ENCODE measurements at regions not wholly inside any gene's neighbourhood (a gene's known extent, or its start where the extent isn't known, plus 50 kb on each side); places are given as distances from the start of the nearest gene placed in this dataset.

DNA sequence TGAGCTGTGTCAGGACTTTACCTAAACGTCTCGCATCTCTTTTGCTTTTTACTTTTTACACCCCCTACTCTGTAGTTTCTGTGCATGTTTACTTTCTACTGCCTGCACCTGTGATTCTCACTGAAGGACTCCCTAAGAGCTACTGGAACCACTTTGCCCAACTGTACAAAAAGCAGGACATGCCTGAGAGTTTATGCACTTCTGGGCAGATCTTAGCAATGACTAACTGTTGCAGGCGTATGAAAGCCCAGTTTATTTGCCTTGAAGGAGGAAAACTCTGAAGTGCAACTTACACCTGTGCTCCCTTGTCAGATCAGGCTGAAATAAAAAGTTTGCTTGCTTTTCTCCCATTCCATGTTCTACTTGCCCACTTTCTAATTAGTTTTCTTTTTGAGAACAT, 467.0 kb upstream of the USP24 start:
- no peak for ATAC-seq
- intact Hi-C loops (cut with DNase I): no loop called here
- DNase-seq (ENCODE audit: missing footprints): no peak

DNA sequence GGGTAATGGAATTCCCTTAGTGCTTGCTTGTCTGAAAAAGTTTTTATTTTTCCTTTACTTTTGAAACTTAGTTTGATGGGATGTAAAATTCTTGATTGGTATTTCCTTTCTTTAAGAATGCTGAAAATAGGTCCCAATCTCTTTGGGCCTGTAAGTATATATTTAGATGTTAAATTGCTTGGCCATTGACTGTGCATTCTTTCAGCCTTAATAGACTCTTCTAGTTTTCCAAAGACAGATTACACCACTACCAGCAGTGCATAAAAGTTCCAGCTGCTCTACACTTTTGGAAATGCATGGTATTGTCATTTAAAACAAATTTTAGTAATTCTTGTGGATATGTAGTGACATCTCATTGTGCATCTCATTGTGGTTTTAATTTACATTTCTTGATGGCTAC, 464.8 kb upstream of the USP24 start:
- ATAC-seq (no peak), DNase-seq (ENCODE audit: missing footprints) (no peak)
- intact Hi-C loops (cut with DNase I): no loop called here

DNA sequence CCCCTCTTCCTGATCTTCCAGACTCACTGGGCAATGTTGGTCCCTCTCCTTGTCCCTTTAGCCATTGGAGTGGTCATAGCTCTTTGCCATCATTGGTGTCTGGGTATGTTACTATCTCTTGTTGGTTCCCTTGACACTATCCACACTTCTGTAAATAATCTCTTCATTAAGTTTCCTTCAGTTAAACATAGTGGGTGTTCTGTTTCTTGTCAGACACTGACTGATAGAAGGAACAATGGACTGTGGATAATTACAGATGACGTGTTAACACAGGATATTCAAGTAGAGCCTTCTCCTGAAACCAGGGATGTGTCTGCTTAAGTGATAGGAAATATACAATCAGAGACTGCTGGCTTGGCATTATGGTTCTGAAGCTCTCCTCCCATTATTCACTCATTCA, 458.3 kb upstream of the USP24 start:
- intact Hi-C loops (cut with DNase I): no loop called here
- no peak for ATAC-seq
- no peak for DNase-seq (ENCODE audit: missing footprints)

DNA sequence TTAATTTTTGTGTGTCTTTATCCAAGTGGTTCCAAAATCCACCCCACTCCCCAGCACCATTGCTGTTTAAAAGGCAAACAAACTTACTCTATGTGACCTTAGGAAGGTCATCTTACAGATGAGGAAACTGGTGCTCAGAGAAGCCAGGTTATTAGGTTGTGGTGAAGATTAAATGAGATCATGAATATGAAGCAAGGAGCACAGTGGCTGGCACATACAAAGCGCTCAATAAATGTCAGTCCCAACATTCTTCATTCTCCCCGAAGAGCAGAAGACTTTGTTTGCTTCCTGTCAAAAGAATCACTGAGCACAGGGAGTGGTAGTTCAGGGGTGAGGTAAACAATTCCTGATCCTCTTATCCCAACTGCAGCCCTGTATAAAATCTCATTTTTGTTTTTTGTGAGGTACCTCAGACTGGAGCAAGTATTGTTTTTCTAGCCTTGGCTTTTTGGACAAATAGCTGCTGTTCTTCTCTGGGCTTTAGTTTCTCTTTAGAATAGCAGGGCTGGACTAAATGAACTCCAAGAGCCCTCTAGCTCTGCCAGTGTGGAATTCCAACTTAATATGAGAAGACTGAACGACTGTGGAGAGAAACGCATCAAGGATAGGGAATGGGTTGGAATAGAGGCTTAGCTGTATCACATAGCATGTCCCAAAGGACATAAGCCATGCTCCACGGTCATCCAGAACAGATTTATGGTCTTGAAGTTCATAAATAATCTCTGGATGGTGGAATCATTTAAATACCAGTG, 455.3 kb upstream of the USP24 start:
- ATAC-seq: peak; percentile 4
- DNase-seq (ENCODE audit: missing footprints): no peak
- intact Hi-C loops (cut with DNase I): no loop called here

DNA sequence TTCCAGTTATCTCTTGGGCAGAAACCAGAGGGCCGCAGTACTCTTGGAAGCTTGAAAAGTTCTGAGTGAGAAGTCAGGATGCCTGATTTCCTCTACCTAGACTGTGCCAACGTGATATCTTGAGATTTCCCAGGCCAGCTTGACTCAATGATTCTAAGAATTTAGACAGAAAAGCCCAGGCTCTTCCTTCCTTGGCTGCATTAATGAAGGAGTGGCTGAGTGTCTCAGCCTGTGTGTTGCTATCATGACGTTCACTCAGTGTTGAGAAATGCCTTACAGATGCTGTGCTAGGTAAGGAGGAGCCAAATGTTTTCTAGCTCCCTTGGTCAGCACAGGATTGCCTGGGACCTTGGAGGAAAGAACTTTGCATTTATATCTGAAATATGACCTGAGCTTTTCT, 454.1 kb upstream of the USP24 start:
- intact Hi-C loops (cut with DNase I): no loop called here
- no peak for DNase-seq (ENCODE audit: missing footprints)
- peak; percentile 95 for ATAC-seq

DNA sequence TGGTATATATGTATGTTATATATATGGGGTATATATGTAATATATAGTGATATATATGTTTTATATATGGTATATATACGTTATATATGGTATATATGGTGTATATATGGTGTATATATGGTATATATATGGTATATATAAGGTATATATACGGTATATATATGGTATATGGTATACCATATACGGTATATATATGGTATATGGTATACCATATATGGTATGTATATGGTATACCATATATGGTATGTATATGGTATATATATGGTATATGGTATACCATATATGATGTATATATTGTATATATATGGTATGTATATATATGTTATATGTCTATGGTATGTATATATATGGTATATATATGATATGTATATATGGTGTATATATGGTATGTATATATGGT, 447.7 kb upstream of the USP24 start:
- ATAC-seq: no peak
- intact Hi-C loops (cut with DNase I): no loop called here

DNA sequence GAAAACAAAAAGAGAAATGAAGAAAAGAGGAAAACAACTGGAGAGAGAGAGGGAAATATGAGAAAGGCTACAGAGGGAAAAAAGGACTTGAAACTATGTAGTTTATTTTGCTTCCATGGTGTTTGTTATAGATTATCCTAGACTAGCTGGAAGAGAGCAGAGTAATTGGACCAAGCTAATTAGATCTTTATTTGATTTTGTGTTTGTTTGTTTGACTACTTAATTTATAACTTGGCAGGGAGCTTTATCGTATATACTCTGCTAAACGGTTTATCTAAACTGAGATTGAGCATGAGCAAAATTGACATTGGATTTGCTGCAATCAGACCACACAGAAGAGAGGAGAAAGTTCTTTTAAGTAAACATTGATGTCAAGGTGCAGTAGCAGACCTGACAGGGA, 443.8 kb upstream of the USP24 start:
- DNase-seq (ENCODE audit: missing footprints) (no peak), ATAC-seq (no peak)
- intact Hi-C loops (cut with DNase I): no loop called here

More for the DNA sequence above, 447.7 kb upstream of the USP24 start:
- no peak for DNase-seq (ENCODE audit: missing footprints)

DNA sequence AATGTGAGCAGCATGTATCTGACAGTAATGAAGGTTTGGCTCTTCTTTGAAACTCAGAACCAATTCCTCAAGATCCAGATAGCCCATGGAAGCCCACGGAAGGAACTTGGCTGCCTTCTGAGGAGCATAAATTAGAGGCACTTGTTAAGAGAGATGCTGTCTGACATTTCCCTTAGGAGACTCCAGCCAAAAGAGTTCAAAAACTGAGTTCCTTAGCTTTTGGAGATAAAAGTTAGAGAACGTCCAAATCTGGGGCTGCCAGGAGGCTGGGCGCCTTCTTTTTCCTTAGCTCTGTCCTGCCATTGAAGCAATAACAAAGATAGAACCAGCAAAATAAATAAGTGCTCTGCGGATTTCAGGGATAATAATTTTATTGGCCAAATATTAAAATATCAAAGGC, 439.6 kb upstream of the USP24 start:
- ATAC-seq (peak; percentile 44), DNase-seq (ENCODE audit: missing footprints) (no peak)
- intact Hi-C loops (cut with DNase I): no loop called here

DNA sequence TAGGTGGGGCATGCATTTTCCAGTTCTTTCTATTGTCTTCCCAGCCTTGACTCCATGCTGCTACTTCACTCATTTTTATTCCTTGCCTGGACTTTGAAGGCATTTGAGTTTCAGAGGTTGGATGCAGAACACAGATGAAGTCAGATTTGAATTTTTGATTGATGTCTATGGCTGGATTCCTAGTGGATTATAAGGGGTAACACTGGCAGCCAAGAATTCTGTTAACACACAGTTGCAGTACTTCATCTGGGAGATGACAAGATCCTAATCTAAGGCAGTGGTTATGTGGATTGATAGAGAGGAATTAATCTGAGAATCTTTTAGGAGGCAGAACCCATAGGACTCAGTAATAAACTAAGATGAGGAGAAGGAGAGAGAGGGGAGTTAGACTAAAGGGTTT, 439.0 kb upstream of the USP24 start:
- intact Hi-C loops (cut with DNase I): no loop called here
- DNase-seq (ENCODE audit: missing footprints) (no peak), ATAC-seq (no peak)

DNA sequence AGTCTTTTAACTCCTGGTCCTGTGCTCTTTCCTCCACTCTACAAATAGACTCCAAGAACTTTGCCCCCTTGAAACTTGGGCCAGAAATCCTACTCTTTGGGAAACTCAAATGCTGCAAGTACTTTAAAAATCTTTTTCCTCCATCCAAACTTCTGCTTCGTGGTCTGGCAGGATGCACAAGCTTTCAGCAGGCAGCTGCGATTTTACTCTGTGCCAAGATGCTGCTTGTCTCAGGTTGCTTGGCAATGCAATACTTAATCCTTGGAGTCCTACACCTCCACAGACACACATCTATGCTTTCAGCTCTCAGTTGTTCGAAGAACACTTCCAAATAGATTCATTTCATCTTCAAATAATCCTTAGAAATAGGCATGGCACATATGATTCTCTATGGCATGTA, 435.3 kb upstream of the USP24 start:
- intact Hi-C loops (cut with DNase I): no loop called here
- DNase-seq (ENCODE audit: missing footprints) (no peak), ATAC-seq (no peak)

DNA sequence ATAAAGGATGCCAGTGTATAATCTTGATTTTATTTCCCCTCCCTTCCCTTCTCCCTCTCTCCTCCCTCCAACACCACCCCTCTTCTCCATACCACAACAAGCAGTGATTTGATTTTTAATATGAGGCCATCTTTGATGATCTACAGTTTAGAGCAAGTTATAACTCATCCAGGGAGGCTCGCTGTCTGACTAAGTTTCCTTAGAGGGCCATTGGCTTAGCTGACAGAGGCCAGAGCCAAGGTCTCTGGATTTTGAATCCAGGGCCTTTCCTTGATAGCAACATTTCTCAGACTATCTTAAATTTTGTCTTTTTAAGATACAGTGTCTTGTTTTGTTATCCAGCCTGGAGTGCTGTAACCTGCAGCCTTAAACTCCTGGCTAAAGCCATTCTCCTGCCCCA, 431.0 kb upstream of the USP24 start:
- DNase-seq (ENCODE audit: missing footprints) (no peak), ATAC-seq (no peak)
- intact Hi-C loops (cut with DNase I): no loop called here

DNA sequence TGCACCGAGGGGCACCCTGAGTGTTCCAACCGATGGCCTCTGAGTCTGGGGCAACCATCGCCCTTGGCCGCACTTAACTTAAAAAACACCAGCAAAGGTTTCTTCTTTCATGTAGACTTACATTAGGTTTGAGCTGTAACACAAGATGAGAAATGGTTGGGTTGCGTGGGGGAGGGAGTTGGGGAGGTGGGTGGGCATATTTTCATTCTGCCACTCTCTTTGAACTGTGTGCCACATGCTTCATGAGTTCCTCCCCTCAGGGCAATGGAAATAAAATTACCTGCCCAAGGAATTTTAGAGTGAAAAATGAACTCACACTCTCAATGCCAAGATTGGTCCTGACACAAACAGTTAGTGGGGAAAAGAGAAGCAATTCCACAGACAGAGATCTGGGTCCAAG, 430.1 kb upstream of the USP24 start:
- ATAC-seq (no peak), DNase-seq (ENCODE audit: missing footprints) (no peak)
- intact Hi-C loops (cut with DNase I): no loop called here

DNA sequence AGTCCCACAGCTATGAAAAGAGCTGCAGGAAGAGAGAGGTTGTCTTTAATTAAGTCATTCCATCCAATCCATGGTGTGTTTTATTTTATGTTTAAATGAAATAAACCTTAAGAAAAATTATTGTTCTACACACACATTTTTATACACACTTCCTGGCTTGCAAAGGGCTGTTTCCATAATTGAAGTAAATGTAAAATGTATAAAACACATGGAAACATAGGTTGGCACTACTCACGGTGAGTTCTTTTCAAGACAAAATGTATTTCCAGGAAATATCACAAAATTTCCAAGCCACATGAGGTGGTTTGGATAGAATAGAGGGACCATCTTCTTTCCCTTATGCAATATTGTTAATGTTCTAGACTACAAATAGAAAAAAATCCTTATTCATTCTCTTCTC, 426.8 kb upstream of the USP24 start:
- no peak for ATAC-seq
- DNase-seq (ENCODE audit: missing footprints): no peak
- intact Hi-C loops (cut with DNase I): no loop called here

DNA sequence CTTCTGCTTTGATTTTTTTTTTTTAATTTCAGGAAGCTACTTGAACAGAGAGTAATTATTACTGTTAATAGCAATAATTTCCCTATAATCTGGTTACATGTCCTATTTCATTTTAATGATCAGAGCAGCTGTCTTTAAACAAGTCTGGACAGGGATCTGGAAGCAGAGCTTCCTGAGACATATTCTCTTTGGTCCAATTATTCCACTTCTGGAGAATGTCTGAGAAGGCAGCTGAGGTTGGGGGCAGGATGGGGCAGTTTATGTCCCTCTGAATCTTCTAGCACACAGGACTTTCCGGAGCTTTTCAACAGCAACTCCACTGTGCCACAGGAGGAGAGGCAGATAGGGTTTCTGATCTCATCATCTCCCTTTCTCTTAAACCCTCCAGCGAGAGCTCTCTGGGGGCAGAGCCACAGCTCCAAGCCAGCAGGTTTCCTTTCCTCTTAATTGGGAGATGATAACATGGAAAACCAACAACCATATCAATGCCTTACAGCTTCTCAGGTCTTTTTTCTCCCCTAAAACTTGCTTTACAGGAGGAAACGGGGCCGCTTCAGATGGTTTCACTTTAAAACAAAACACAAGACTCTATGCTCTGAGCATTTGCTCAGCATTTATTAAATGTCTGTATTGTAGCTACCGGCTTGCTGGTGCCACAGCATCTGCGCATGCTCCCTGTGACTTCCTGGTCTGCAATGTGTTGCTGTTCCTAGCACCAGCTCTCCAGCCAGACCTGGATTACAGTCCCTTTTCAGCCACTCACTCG, 425.7 kb upstream of the USP24 start:
- ATAC-seq: peak; percentile 82
- peak; percentile 85 for DNase-seq (ENCODE audit: missing footprints)
- intact Hi-C loops (cut with DNase I): no loop called here

DNA sequence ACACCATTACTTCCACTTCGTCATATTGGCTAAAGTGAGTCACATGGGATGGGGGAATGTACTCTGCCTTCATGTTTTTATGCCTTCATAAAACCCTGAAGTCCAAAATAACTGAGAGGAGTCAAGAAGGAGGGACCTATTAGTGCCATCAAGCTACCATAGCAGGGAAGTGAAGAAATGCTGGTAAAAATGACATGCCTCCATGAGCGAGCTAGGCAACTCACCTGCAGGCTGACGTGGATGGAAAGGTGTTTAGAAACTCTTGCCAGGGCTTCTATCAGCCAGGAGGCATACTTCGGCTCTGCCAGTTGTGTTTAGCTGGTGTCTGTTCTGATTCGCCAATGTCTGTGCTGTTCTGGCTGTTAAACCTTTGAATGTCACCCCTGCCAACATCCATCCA, 424.4 kb upstream of the USP24 start:
- intact Hi-C loops (cut with DNase I): no loop called here

DNA sequence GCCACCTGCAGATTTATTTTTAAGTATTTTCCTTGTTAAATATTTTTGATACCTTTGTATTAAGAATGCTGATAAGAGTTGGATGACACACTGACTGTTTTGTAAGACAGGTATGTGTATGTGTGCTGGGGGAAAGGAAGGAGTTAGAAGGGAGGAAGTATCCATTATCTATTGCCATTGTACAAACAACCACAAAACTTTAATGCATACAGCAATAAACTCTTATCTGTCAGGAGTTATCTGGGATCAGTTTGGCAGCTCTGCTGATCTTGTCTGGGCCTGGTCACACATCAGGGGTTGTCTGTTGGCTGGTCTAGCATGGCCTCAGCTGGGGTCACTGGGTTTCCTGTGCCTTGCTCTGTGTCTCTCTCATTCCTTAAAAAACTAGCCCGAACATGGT, 423.9 kb upstream of the USP24 start:
- intact Hi-C loops (cut with DNase I): no loop called here
- ATAC-seq: no peak
- DNase-seq (ENCODE audit: missing footprints): no peak

More for the DNA sequence above, 424.4 kb upstream of the USP24 start:
- DNase-seq (ENCODE audit: missing footprints): no peak
- no peak for ATAC-seq

DNA sequence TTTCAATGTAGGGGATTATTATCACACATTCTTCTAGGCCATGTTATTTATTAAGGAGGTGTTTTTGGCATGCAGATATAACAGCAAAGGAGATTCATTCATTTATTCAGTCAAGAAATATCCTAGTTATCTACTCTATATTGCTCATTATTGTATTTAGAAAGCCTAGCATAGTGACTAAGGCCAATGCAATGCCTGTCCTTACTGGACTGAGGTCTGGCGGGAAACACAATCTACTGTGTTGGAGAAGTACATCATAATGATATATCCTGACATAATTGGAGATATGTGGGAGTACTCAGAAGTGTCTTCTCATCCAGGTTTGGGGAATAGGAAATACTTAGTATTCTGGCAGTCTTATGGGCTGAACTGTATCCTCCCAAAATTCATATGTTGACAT, 421.5 kb upstream of the USP24 start:
- no peak for DNase-seq (ENCODE audit: missing footprints)
- no peak for ATAC-seq
- intact Hi-C loops (cut with DNase I): no loop called here

DNA sequence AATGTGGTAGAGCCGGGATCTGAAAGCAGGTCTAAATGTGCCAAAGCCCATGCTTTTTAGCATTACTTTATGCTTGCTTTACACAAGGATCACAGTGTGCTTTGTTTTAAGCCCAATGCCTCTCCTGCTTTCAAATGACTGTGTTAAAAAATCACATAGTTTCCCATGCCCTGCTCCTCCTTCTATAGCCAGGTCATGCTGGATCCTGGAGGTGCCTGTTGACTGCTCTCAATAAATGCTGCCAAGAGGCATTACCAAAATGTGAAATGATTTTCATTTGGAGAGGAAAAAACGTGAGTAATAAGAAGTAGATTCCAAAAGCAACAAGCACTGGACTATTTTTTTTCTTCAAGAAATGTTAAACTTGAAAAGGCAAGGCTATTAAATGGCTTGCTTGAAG, 420.7 kb upstream of the USP24 start:
- intact Hi-C loops (cut with DNase I): no loop called here
- DNase-seq (ENCODE audit: missing footprints): no peak
- peak; percentile 62 for ATAC-seq

DNA sequence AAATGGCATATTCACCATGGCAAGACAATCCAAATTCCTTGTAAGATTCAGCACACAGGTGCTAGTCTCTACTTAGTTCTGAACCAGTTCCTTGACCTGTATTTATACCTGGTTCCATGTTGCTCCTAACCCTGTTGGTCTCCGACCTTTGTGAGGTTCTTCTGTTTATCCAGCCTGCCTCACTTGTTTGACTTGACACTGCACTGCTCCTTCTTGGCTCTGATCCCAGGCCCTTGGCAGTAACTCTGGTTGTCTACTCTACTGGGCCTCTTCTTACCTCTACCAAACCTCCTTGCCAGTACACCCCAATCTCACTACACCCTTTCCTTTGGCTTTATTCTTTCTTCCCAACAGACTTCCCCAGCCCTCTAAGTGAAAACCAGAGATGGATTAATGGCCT, 419.4 kb upstream of the USP24 start:
- DNase-seq (ENCODE audit: missing footprints): no peak
- no peak for ATAC-seq
- intact Hi-C loops (cut with DNase I): no loop called here

DNA sequence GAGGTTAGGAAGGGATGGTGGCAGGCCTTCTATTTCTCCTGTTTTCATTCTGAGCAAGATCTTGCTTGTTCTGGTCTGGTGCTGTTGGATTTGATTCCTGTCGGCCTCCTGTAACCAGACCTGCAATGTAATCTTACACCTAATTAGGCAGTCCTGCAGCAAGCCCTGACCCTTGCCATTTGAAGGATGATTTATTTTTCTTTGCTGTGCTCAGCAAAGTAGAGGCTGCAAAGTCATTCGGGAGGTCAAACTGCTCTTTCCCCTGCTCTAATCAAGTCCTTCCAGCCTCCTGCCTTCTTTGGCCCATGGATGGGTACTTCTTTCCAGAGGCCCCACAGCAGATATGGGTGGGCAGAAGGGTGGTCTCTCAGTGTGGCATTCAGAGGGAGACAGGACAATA, 417.7 kb upstream of the USP24 start:
- DNase-seq (ENCODE audit: missing footprints) (no peak), ATAC-seq (no peak)
- intact Hi-C loops (cut with DNase I): no loop called here

DNA sequence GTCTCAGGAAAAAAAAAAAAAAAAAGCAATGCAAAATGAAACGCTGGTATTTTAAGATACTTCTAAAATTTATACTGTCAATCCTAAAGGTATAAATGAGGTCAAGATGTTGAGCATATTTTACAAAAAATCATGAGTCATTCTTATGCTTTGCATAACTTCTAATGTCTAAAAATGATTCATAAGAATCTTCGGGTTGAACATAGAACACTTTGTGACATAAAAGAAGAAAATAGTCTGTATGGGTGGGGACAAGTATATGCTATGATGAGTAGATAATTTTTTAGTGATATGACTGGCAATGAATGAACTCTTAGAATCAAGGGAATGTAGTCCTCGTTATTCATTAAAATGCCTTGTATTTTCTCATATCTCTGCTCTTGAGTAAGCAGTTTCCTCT, 416.9 kb upstream of the USP24 start:
- intact Hi-C loops (cut with DNase I): no loop called here
- ATAC-seq: peak; percentile 46
- DNase-seq (ENCODE audit: missing footprints): no peak

Data from Right ventricle myocardium inferior (tissue), 1 donor.